ENCODE measurements at regions not wholly inside any gene's neighbourhood (a gene's known extent, or its start where the extent isn't known, plus 50 kb on each side); places are given as distances from the start of the nearest gene placed in this dataset.

DNA sequence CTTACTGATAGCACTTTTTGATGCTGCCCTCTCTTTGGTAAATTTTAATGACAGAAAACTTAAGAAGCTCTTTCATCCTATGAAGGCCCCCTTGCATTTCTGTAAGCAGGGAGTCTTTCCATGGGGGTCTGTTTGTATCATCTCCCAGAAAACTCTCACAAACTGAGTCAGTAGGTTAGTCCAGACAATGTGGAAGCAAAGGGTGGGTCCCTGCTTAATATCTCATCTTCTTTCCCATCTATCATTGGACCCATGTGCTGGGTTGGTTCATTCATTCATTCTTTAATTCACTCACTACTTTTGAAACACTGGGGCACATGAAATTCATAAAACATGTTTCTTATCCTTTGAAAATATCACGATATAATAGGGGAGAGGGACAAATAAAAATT lies 164.3 kb downstream of the NTMT2 start:
- Histone ChIP-seq H3K27ac (no peak overlapping the region), H3K4me3 (no peak overlapping the region), H3K9me3 (ENCODE audit: low read depth) (no peaks in the 10 kb centered on the region), H3K4me1 (ENCODE audit: low read depth) (no peaks in the 10 kb centered on the region), H3K27me3 (no peaks in the 10 kb centered on the region), H3K36me3 (no peaks in the 10 kb centered on the region)
- DNase-seq (ENCODE audit: low read depth in 1 of 2, low spot score in 1 of 2), result no peak
- TF ChIP-seq, protein P1, sequence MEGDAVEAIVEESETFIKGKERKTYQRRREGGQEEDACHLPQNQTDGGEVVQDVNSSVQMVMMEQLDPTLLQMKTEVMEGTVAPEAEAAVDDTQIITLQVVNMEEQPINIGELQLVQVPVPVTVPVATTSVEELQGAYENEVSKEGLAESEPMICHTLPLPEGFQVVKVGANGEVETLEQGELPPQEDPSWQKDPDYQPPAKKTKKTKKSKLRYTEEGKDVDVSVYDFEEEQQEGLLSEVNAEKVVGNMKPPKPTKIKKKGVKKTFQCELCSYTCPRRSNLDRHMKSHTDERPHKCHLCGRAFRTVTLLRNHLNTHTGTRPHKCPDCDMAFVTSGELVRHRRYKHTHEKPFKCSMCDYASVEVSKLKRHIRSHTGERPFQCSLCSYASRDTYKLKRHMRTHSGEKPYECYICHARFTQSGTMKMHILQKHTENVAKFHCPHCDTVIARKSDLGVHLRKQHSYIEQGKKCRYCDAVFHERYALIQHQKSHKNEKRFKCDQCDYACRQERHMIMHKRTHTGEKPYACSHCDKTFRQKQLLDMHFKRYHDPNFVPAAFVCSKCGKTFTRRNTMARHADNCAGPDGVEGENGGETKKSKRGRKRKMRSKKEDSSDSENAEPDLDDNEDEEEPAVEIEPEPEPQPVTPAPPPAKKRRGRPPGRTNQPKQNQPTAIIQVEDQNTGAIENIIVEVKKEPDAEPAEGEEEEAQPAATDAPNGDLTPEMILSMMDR (IDR thresholded peaks at IDR 0.05; ENCODE audit: low read depth, low read length), result no peak

DNA sequence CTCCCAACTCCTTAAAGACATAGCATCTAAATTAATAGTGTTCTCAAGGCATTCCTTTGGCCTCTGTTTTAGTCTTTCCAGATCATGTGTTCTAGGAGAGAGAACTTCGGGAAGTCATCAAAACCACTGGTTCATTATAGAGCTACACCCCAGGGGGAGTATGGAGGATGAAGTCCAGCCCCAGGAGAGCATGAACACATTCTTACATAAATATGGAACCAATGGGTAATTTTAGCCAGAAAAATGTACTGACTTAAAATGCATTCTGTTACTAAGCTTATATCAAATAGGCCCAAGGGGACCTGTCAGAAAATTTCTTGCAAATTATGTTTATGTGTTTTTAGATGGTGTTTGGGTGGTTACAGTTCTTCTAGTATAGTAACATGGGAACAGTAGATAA lies 165.2 kb downstream of the NTMT2 start:
- Histone ChIP-seq H3K27me3 (no peaks in the 10 kb centered on the region), H3K27ac (no peak overlapping the region), H3K4me1 (ENCODE audit: low read depth) (no peaks in the 10 kb centered on the region), H3K9me3 (ENCODE audit: low read depth) (no peaks in the 10 kb centered on the region), H3K4me3 (no peak overlapping the region), H3K36me3 (no peaks in the 10 kb centered on the region)
- DNase-seq (ENCODE audit: low read depth in 1 of 2, low spot score in 1 of 2), result no peak
- TF ChIP-seq, protein P1 (IDR thresholded peaks at IDR 0.05; ENCODE audit: low read depth, low read length), result no peak

DNA sequence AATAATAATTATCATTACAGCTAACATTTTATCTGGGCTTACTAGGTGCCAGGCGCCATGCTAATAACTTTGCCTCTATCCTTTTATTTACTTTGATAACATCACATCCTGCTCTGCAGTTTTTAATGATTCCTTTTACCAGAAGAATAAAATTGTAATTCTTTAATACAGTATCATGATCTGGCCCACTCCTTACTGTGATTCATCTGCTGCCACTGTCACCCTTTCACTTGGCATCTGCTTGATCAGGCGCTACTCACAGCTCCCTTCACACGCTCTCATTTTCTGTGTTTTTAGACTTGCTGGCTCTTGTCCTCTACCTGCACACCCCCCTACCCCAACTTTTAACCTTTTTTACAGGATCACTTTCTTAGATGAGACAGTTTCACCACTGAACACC lies 167.5 kb downstream of the NTMT2 start:
- H3K4me3 ChIP-seq, result no peak overlapping the region
- no peaks in the 10 kb centered on the region for H3K27me3 ChIP-seq
- H3K27ac ChIP-seq, result no peak overlapping the region
- TF ChIP-seq, protein P1 (IDR thresholded peaks at IDR 0.05; ENCODE audit: low read depth, low read length), result no peak
- no peaks in the 10 kb centered on the region for H3K9me3 ChIP-seq (ENCODE audit: low read depth)
- no peaks in the 10 kb centered on the region for H3K36me3 ChIP-seq
- no peak for DNase-seq (ENCODE audit: low read depth in 1 of 2, low spot score in 1 of 2)
- no peaks in the 10 kb centered on the region for H3K4me1 ChIP-seq (ENCODE audit: low read depth)

DNA sequence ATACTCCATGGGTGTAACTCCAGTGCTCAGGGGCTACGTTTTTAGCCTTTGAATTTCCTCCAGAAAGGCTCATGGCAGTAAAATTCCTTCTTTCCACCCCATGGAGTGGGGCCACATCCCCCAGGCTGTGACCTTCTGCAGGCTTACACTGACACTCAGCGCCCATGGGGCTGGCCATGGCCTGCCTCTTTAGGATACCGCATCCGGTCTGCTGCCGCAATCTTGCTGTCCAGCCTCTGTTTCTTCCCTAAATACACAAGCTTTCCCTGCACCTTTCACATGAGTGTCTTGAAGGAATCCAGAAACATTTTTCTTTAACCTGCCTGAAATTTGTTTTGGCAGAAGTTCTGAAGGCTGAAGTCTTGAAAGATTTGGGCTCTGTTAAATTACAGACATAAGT lies 170.5 kb downstream of the NTMT2 start:
- TF ChIP-seq, protein P1 (IDR thresholded peaks at IDR 0.05; ENCODE audit: low read depth, low read length), result no peak
- Histone ChIP-seq H3K27ac (no peak overlapping the region), H3K9me3 (ENCODE audit: low read depth) (no peaks in the 10 kb centered on the region), H3K36me3 (no peaks in the 10 kb centered on the region), H3K4me3 (no peak overlapping the region), H3K27me3 (no peaks in the 10 kb centered on the region), H3K4me1 (ENCODE audit: low read depth) (no peaks in the 10 kb centered on the region)
- DNase-seq (ENCODE audit: low read depth in 1 of 2, low spot score in 1 of 2), result no peak

DNA sequence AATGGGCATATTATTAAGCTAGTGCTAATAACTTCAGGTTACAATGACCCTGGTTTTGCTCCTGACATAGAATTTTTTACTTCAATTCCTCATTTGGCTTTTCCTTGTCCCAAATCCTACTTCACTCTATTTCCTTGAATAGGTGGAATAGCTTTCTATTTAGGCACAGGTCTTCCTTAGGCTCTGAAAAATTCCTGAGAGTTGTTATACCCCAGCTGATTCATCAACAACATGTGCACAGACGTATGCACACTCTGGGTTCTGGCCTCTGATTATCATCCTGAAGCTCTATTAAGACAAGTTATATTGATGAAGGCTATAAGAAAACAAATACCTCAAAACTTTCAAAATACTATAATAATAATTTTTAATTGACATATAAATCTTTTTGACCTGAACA lies 172.4 kb downstream of the NTMT2 start:
- Histone ChIP-seq H3K4me3 (no peak overlapping the region), H3K9me3 (ENCODE audit: low read depth) (no peaks in the 10 kb centered on the region), H3K36me3 (no peaks in the 10 kb centered on the region), H3K27me3 (no peaks in the 10 kb centered on the region), H3K4me1 (ENCODE audit: low read depth) (no peaks in the 10 kb centered on the region), H3K27ac (no peak overlapping the region)
- DNase-seq (ENCODE audit: low read depth in 1 of 2, low spot score in 1 of 2), result no peak
- TF ChIP-seq, protein P1 (IDR thresholded peaks at IDR 0.05; ENCODE audit: low read depth, low read length), result no peak

DNA sequence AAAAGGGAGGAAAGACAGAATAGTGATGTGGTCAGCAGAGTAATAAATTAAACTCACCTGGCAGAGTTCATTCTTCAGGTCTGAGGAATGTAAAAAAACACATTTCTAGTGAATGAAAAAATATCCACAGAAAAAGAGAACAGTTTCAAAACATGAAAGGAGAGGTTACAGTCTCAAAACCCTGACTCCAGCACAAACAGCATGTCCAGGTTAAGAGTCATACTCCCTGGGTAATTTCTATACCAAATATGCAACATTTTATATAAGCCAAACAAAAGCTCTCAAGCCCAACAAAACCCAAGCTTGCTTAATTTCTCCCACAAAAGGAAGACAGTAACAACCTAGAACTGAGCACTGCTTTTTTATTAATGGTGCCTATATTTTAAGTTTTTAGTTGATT lies 173.0 kb downstream of the NTMT2 start:
- Histone ChIP-seq H3K4me1 (ENCODE audit: low read depth) (no peaks in the 10 kb centered on the region), H3K27me3 (no peaks in the 10 kb centered on the region), H3K9me3 (ENCODE audit: low read depth) (no peaks in the 10 kb centered on the region), H3K27ac (no peak overlapping the region), H3K4me3 (no peak overlapping the region), H3K36me3 (no peaks in the 10 kb centered on the region)
- no peak for DNase-seq (ENCODE audit: low read depth in 1 of 2, low spot score in 1 of 2)
- TF ChIP-seq, protein P1 (IDR thresholded peaks at IDR 0.05; ENCODE audit: low read depth, low read length), result no peak

Measured in cardiac muscle cell (in vitro differentiated cells and primary cell).